ENCODE measurements at regions not wholly inside any gene's neighbourhood (a gene's known extent, or its start where the extent isn't known, plus 50 kb on each side); places are given as distances from the start of the nearest gene placed in this dataset.

- TF ChIP-seq CTCF (optimal IDR thresholded peaks at IDR 0.05 in 1 of 3, IDR thresholded peaks at IDR 0.05 in 1 of 3, conservative IDR thresholded peaks at IDR 0.05 in 1 of 3; ENCODE audit: extremely low read depth in 1 of 3, insufficient read depth in 2 of 3, low read length in 3 of 3) (no peak), EZH2 (IDR thresholded peaks at IDR 0.05; ENCODE audit: low read length) (no peak)
Observed at GRCh38 chr15:62348623-62349022, 183.5 kb upstream of the C2CD4B start.

Data from keratinocyte (primary cell).